Type B pancreatic cell (in vitro differentiated cells): ENCODE measurements at regions not wholly inside any gene's neighbourhood (a gene's known extent, or its start where the extent isn't known, plus 50 kb on each side); places are given as distances from the start of the nearest gene placed in this dataset.

Source experiments
- DNase-seq: peaks from one replicate; pipeline ENCODE4 v3.0.0; 2021; ENCODE audit warnings: mixed read lengths; ENCODE audit not compliant: unreplicated experiment; ENCODE audit errors: extremely low spot score
- H3K27ac Mint-ChIP-seq: 2 replicates; pipeline ENCODE4 v1.8.0; 2021; ENCODE audit warnings: mild to moderate bottlenecking, mixed read lengths
- H3K27me3 Mint-ChIP-seq: 2 replicates; pipeline ENCODE4 v1.8.0; 2021; ENCODE audit warnings: mixed read lengths
- H3K36me3 Mint-ChIP-seq: 2 replicates; pipeline ENCODE4 v1.8.0; 2021; ENCODE audit warnings: mixed read lengths
- H3K4me1 Mint-ChIP-seq: one replicate; pipeline ENCODE4 v1.8.0; 2021; ENCODE audit warnings: mixed read lengths; ENCODE audit not compliant: unreplicated experiment
- H3K4me3 Mint-ChIP-seq: 2 replicates; pipeline ENCODE4 v1.8.0; 2021; ENCODE audit warnings: mild to moderate bottlenecking, mixed read lengths
- H3K9me3 Mint-ChIP-seq: 2 replicates; pipeline ENCODE4 v1.8.0; 2021; ENCODE audit warnings: mixed read lengths
- TF ChIP-seq, protein P1 (sequence below): fragments of 200-600 bp; sonication (generic); conservative IDR thresholded peaks from 2 replicates; pipeline ENCODE4 v1.5.0; 2021; ENCODE audit warnings: antibody characterized with exemption, mild to moderate bottlenecking

DNA sequence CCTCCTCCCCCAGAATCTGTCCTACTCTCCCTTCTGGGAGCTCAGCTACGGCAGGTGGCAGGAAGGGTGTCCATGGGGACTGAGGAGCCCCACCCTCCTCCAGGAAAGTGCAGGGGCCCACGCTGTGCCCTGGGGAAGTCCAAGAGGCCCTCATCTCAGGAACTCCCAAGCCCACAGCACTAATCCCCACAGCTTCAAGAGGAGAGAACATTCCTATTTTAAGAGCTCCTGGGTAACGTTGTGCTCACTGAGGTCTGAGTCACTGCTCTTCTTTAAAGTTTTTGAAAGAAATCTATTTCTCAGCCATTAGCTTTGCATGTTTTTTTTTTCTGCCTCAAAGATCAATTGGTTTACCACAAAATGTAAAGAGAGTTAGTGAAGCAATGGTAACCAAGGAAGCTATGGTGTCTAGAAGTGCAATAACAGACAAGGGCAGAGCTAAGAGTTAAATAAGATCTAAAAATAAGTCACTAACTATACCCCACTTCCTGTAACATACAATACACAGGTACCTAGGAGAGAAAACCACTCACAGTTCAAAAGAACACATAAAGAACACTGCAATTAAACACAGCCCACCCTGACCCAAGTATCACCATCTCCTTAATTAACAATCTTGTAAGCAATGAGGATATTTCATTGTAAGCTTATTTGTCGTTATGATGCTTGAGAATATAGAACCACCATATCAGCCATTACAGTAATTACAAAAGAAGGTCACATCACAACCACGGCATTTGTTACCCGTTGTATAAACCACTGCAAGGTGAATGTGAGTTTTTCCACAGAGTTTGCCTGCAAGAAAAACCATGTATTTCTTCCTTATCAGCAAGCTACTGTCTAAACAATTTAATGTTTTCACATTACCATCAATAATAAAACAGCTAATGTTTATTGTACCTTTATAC lies 382.3 kb upstream of the SLC30A5 start:
- peaks cover 24% of the 10 kb centered on the region for H3K4me1 Mint-ChIP-seq
- H3K27me3 Mint-ChIP-seq: peaks cover 3% of the 10 kb centered on the region
- H3K4me3 Mint-ChIP-seq: no peak overlapping the region
- peaks cover 5% of the 10 kb centered on the region for H3K9me3 Mint-ChIP-seq
- TF ChIP-seq, protein P1, sequence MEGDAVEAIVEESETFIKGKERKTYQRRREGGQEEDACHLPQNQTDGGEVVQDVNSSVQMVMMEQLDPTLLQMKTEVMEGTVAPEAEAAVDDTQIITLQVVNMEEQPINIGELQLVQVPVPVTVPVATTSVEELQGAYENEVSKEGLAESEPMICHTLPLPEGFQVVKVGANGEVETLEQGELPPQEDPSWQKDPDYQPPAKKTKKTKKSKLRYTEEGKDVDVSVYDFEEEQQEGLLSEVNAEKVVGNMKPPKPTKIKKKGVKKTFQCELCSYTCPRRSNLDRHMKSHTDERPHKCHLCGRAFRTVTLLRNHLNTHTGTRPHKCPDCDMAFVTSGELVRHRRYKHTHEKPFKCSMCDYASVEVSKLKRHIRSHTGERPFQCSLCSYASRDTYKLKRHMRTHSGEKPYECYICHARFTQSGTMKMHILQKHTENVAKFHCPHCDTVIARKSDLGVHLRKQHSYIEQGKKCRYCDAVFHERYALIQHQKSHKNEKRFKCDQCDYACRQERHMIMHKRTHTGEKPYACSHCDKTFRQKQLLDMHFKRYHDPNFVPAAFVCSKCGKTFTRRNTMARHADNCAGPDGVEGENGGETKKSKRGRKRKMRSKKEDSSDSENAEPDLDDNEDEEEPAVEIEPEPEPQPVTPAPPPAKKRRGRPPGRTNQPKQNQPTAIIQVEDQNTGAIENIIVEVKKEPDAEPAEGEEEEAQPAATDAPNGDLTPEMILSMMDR: no peak
- H3K36me3 Mint-ChIP-seq: no peaks in the 10 kb centered on the region
- peak overlapping the region; percentile 0 for H3K27ac Mint-ChIP-seq
- no peak for DNase-seq

DNA sequence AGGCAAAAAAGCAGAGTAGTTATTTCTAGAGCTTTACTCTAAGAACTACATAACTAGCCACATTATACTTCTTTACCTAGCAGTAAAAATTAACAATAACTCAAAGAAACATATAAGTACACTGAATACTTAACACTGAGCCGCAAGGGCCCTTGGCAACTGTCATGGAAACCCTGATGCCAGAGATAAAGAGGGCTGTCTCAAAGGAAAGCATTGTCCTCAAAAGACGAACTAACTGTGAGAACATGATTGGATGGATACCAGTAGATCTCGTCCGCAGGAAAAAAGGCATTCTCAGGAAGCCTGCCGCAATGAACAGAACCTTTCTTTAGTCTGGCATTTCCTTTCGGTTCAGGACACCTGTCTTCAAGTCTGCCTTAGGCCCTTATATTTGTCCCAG lies 379.0 kb upstream of the SLC30A5 start:
- Mint-ChIP-seq H3K27me3 (no peaks in the 10 kb centered on the region), H3K27ac (no peak overlapping the region), H3K4me1 (peaks cover 13% of the 10 kb centered on the region), H3K9me3 (peaks cover 5% of the 10 kb centered on the region), H3K36me3 (no peaks in the 10 kb centered on the region), H3K4me3 (no peak overlapping the region)
- TF ChIP-seq, protein P1: no peak
- DNase-seq: no peak

DNA sequence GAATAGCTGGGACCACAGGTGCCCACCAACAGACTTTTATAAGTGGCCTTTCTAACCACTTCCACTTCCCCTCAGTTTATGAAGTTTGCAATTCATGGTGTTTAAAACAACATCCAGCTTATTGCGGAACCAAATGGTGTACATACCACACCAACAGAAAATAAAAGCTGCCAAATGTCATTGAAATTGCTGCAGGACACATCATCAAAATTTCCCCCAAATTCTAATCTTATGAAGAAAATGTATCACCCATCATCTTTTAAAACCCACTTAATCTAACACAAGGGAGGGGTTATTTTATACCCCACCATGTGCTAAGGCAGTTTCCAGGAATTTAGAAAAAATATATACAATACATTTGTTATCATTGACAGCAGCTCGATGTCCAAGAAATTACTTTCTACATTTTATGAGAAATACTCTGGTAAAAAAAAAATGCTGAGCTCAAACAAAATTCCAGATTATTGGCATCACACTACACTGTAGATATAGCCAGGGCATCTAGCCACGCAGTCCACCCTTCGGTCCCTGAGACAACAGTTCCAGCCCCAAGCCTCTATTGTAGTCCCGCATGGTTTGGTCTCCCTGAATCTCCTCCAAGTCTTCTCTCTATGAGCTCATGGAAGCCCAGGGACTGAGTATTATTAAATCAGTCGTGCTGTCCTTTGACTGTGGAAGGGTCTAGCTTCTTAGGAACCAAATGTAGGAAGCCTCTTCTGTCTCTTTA lies 372.8 kb upstream of the SLC30A5 start:
- H3K9me3 Mint-ChIP-seq: peaks cover 5% of the 10 kb centered on the region
- no peaks in the 10 kb centered on the region for H3K4me1 Mint-ChIP-seq
- no peak overlapping the region for H3K27ac Mint-ChIP-seq
- H3K36me3 Mint-ChIP-seq: no peaks in the 10 kb centered on the region
- TF ChIP-seq, protein P1: no peak
- no peak overlapping the region for H3K4me3 Mint-ChIP-seq
- no peaks in the 10 kb centered on the region for H3K27me3 Mint-ChIP-seq
- DNase-seq: no peak

DNA sequence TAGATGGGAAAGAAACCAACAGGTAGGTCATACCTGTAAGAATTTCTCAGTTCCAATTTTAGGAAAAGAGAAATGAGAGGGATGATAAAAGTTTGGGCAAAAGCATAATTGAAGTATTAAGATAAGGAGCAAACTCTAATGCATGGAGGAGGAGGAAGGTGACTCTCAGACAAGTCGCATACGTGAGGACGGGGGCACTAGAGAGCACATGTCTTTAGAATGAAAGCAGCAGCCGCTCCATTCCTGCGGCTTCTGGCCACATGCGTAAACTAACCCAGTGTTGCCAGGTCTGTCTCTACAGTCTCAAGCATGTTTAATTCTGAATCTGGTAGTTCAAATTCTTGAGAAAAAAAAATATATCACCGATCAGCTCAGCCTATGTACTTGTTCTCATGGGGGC lies 371.5 kb upstream of the SLC30A5 start:
- peaks cover 5% of the 10 kb centered on the region for H3K9me3 Mint-ChIP-seq
- no peaks in the 10 kb centered on the region for H3K36me3 Mint-ChIP-seq
- no peaks in the 10 kb centered on the region for H3K27me3 Mint-ChIP-seq
- TF ChIP-seq, protein P1: no peak
- no peak for DNase-seq
- no peak overlapping the region for H3K27ac Mint-ChIP-seq
- peaks cover 1% of the 10 kb centered on the region for H3K4me1 Mint-ChIP-seq
- H3K4me3 Mint-ChIP-seq: no peak overlapping the region

DNA sequence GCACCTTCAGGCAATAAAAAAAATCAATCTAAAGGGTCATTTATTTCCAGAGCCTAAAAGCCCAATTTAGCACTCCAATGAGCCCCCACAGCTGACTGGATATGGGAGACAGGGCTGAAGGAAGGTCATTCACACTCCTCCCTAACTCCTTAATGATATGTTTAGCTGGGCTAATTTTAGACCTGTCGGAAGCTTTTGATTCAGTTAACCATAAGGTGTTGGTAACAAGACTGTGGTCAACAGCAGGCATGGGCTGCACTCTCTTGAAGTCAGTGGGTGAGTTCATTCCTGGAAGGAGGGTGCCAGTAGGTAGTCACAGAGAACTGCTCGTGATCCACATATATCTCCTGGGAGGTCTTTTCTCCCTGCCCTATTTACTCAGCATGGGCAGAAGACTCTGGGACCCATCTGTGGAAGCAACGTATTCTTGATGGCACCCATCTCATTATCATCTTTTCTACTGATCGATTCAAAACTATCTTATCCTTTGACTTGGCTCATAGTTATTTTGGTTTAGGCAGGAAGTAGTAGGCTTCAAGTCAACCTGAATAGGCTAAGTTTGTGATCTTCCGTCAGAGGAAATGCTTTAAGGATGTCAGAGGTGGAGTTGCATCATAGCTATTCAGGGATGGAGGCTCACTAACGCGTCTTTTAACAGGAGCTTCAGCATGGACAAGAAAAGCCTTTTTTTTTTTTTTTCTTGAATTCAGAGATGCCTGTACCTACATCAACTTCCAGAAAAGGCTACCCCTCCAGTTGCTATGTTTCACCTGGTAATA lies 367.7 kb upstream of the SLC30A5 start:
- no peak overlapping the region for H3K4me3 Mint-ChIP-seq

More for the DNA sequence above, 367.7 kb upstream of the SLC30A5 start:
- H3K36me3 Mint-ChIP-seq: no peaks in the 10 kb centered on the region
- DNase-seq: no peak
- H3K27ac Mint-ChIP-seq: no peak overlapping the region
- no peaks in the 10 kb centered on the region for H3K9me3 Mint-ChIP-seq
- no peaks in the 10 kb centered on the region for H3K27me3 Mint-ChIP-seq
- TF ChIP-seq, protein P1: no peak
- H3K4me1 Mint-ChIP-seq: peaks cover 22% of the 10 kb centered on the region
